HepG2 (cell line): ENCODE measurements at regions not wholly inside any gene's neighbourhood (a gene's known extent, or its start where the extent isn't known, plus 50 kb on each side); places are given as distances from the start of the nearest gene placed in this dataset.

Experiments used
- CTCF ChIP-seq: sonication (generic); formaldehyde crosslinking; IDR thresholded peaks from 2 replicates; pipeline ENCODE4 v1.5.0; 2020; ENCODE audit warnings: mild to moderate bottlenecking, missing genetic modification reagents, moderate library complexity
- EP300 ChIP-seq, 3 experiments: sonication (generic) in 1 of 3; formaldehyde crosslinking in 1 of 3; IDR thresholded peaks; 2 replicates each; pipeline versions ENCODE4 v1.5.1 to v1.6.1; 2011 to 2020; ENCODE audit warnings: low read depth in 2 of 3, low read length in 2 of 3, borderline replicate concordance in 1 of 3, improper control_type of control experiment in 1 of 3, mild to moderate bottlenecking in 1 of 3, missing genetic modification reagents in 1 of 3, moderate library complexity in 1 of 3
- MIER2 ChIP-seq: IDR thresholded peaks from 2 replicates; pipeline ENCODE4 v1.6.1; 2016; ENCODE audit warnings: missing biosample characterization, missing genetic modification reagents
- ZBTB43 ChIP-seq: sonication (generic); formaldehyde crosslinking; conservative IDR thresholded peaks from 2 replicates; pipeline ENCODE4 v1.4.0; 2020; ENCODE audit warnings: missing genetic modification reagents
- ZNF263 ChIP-seq: sonication (generic); formaldehyde crosslinking; IDR thresholded peaks from 2 replicates; pipeline ENCODE4 v1.4.0; 2020; ENCODE audit warnings: missing genetic modification reagents
- ZNF367 ChIP-seq: sonication (generic); formaldehyde crosslinking; IDR thresholded peaks from 2 replicates; pipeline ENCODE4 v1.4.0; 2020; ENCODE audit warnings: missing genetic modification reagents, borderline replicate concordance

- TF ChIP-seq CTCF (CRISPR knock-in tag): no peak
- TF ChIP-seq ZBTB43 (CRISPR knock-in tag): no peak
- TF ChIP-seq ZNF367 (CRISPR knock-in tag): no peak
- no peak for TF ChIP-seq ZNF263
- no peak for TF ChIP-seq MIER2
- TF ChIP-seq EP300 (IDR thresholded peaks at IDR 0.05; ENCODE audit: low read depth in 2 of 2, low read length in 2 of 2): no peak
- TF ChIP-seq EP300 (CRISPR knock-in tag; IDR thresholded peaks at IDR 0.05; ENCODE audit: borderline replicate concordance): no peak
Measured at GRCh38 chr14:89615421-89615820, 198.4 kb upstream of the FOXN3 start.
